Erythroblast (primary cell): ENCODE measurements at regions not wholly inside any gene's neighbourhood (a gene's known extent, or its start where the extent isn't known, plus 50 kb on each side); places are given as distances from the start of the nearest gene placed in this dataset.

Experiments
- GATA1 ChIP-seq: IDR thresholded peaks from 2 replicates; pipeline ENCODE4 v1.6.1; 2011; ENCODE audit warnings: low read depth, mild to moderate bottlenecking, control low read depth, low read length, moderate library complexity
- POLR2A ChIP-seq: IDR thresholded peaks from 2 replicates; pipeline ENCODE4 v1.6.1; 2011; ENCODE audit warnings: mild to moderate bottlenecking, low read length

GRCh38 chr1:218068241-218068640, 216.9 kb upstream of the RRP15 start:
- TF ChIP-seq POLR2A, result no peak
- TF ChIP-seq GATA1, result no peak
